MM.1S (cell line): ENCODE measurements at regions not wholly inside any gene's neighbourhood (a gene's known extent, or its start where the extent isn't known, plus 50 kb on each side); places are given as distances from the start of the nearest gene placed in this dataset.
A peak's percentile ranks its signal among the peaks of the same experiment; 100 is the strongest.

Experiments
- DNase-seq: peaks from one replicate; pipeline ENCODE4 v3.0.0-alpha.2; 2015
- H2AFZ ChIP-seq: fragments of 300-600 bp; sonication (generic); 2 replicates; pipeline ENCODE4 v1.6.0; 2016; ENCODE audit warnings: antibody characterized with exemption, low read length
- H3F3A ChIP-seq: fragments of 300-600 bp; sonication (generic); 2 replicates; pipeline ENCODE4 v1.6.1; 2016; ENCODE audit warnings: mild to moderate bottlenecking, antibody characterized with exemption, low read length, moderate library complexity, mixed read lengths; ENCODE audit not compliant: insufficient read depth
- H3K27ac ChIP-seq: fragments of 300-600 bp; sonication (generic); 2 replicates; pipeline ENCODE4 v1.5.1; 2016; ENCODE audit warnings: mild to moderate bottlenecking, low read length
- H3K27me3 ChIP-seq: fragments of 300-600 bp; sonication (generic); replicated peaks from 2 replicates; pipeline ENCODE4 v1.6.0; 2016; ENCODE audit warnings: low read length; ENCODE audit not compliant: insufficient read depth
- H3K36me3 ChIP-seq: fragments of 300-600 bp; sonication (generic); replicated peaks from 2 replicates; pipeline ENCODE4 v1.6.1; 2016; ENCODE audit warnings: mild to moderate bottlenecking, low read length, mixed read lengths; ENCODE audit not compliant: insufficient read depth
- H3K4me1 ChIP-seq: fragments of 300-600 bp; sonication (generic); 2 replicates; pipeline ENCODE4 v1.6.1; 2016; ENCODE audit warnings: low read length, mixed read lengths
- H3K4me2 ChIP-seq: fragments of 300-600 bp; sonication (generic); 2 replicates; pipeline ENCODE4 v1.6.0; 2016; ENCODE audit warnings: low read depth, low read length
- H3K4me3 ChIP-seq: fragments of 300-600 bp; sonication (generic); 2 replicates; pipeline ENCODE4 v1.5.1; 2016; ENCODE audit warnings: low read length, mixed read lengths
- H3K79me2 ChIP-seq: fragments of 300-600 bp; sonication (generic); 2 replicates; pipeline ENCODE4 v1.6.1; 2016; ENCODE audit warnings: mixed run types, low read length, mixed read lengths
- H3K9ac ChIP-seq: fragments of 300-600 bp; sonication (generic); 2 replicates; pipeline ENCODE4 v1.6.1; 2016; ENCODE audit warnings: low read length, mixed read lengths
- H3K9me2 ChIP-seq: fragments of 300-600 bp; sonication (generic); replicated peaks from 2 replicates; pipeline ENCODE4 v1.6.1; 2016; ENCODE audit warnings: mild to moderate bottlenecking, low read length, mixed read lengths; ENCODE audit not compliant: insufficient read depth
- H3K9me3 ChIP-seq: fragments of 300-600 bp; sonication (generic); replicated peaks from 2 replicates; pipeline ENCODE4 v1.6.1; 2016; ENCODE audit warnings: mild to moderate bottlenecking, low read length, mixed read lengths; ENCODE audit not compliant: insufficient read depth
- H4K20me1 ChIP-seq: fragments of 300-600 bp; sonication (generic); 2 replicates; pipeline ENCODE4 v1.6.1; 2016; ENCODE audit warnings: mild to moderate bottlenecking, low read length, moderate library complexity, mixed read lengths; ENCODE audit not compliant: insufficient read depth
- EZH2 ChIP-seq: fragments of 300-600 bp; sonication (generic); optimal IDR thresholded peaks from 2 replicates; pipeline ENCODE3; 2017; ENCODE audit warnings: low read depth, mild to moderate bottlenecking, antibody characterized with exemption, low read length, mixed read lengths
- EZH2phosphoT487 ChIP-seq: fragments of 300-600 bp; sonication (generic); IDR thresholded peaks from 2 replicates; pipeline ENCODE4 v1.6.1; 2018; ENCODE audit warnings: antibody characterized with exemption, low read length
- TF ChIP-seq, protein P1 (sequence below): fragments of 300-600 bp; sonication (generic); IDR thresholded peaks from 2 replicates; pipeline ENCODE4 v1.5.1; 2016; ENCODE audit warnings: antibody characterized with exemption, low read length, mixed read lengths

- H3K27ac ChIP-seq = no peak overlapping the region
- no peak for TF ChIP-seq EZH2
- TF ChIP-seq, protein P1, sequence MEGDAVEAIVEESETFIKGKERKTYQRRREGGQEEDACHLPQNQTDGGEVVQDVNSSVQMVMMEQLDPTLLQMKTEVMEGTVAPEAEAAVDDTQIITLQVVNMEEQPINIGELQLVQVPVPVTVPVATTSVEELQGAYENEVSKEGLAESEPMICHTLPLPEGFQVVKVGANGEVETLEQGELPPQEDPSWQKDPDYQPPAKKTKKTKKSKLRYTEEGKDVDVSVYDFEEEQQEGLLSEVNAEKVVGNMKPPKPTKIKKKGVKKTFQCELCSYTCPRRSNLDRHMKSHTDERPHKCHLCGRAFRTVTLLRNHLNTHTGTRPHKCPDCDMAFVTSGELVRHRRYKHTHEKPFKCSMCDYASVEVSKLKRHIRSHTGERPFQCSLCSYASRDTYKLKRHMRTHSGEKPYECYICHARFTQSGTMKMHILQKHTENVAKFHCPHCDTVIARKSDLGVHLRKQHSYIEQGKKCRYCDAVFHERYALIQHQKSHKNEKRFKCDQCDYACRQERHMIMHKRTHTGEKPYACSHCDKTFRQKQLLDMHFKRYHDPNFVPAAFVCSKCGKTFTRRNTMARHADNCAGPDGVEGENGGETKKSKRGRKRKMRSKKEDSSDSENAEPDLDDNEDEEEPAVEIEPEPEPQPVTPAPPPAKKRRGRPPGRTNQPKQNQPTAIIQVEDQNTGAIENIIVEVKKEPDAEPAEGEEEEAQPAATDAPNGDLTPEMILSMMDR = peak; percentile 62
- no peaks in the 10 kb centered on the region for H3K79me2 ChIP-seq
- H3K36me3 ChIP-seq = no peaks in the 10 kb centered on the region
- H3K4me1 ChIP-seq = peaks cover 6% of the 10 kb centered on the region; the same call in 1 of the 2 replicates
- no peak overlapping the region for H3K9ac ChIP-seq
- peaks cover 17% of the 10 kb centered on the region for H3F3A ChIP-seq
- DNase-seq = peak; percentile 25
- H3K9me3 ChIP-seq = no peaks in the 10 kb centered on the region
- H3K9me2 ChIP-seq = no peaks in the 10 kb centered on the region
- peak overlapping the region; percentile 53; the same call in 1 of the 2 replicates for H3K4me2 ChIP-seq
- no peaks in the 10 kb centered on the region for H3K27me3 ChIP-seq
- H3K4me3 ChIP-seq = no peak overlapping the region
- no peak overlapping the region for H2AFZ ChIP-seq
- no peaks in the 10 kb centered on the region for H4K20me1 ChIP-seq
Observed at GRCh38 chr4:71229477-71230270, 109.1 kb upstream of the SLC4A4 start.

- Histone ChIP-seq H4K20me1 (no peaks in the 10 kb centered on the region), H3K9me3 (no peaks in the 10 kb centered on the region), H3K4me2 (peak overlapping the region; percentile 53), H3K9me2 (no peaks in the 10 kb centered on the region), H3F3A (peaks cover 17% of the 10 kb centered on the region), H3K27ac (peak overlapping the region; percentile 49; the same call in 1 of the 2 replicates), H3K27me3 (no peaks in the 10 kb centered on the region), H3K36me3 (no peaks in the 10 kb centered on the region), H3K4me3 (peak overlapping the region; percentile 24; the same call in 1 of the 2 replicates), H2AFZ (peak overlapping the region; percentile 47), H3K9ac (no peak overlapping the region), H3K79me2 (no peaks in the 10 kb centered on the region), H3K4me1 (peaks cover 6% of the 10 kb centered on the region; the same call in 1 of the 2 replicates)
- TF ChIP-seq EZH2phosphoT487 = no peak
- no peak for TF ChIP-seq EZH2
- TF ChIP-seq, protein P1 = no peak
- DNase-seq = peak; percentile 34
Observed at GRCh38 chr4:71230271-71231128, 108.3 kb upstream of the SLC4A4 start.

GRCh38 chr4:71231129-71232055, 107.4 kb upstream of the SLC4A4 start:
- Histone ChIP-seq H3K27ac (peak overlapping the region; percentile 49; the same call in 1 of the 2 replicates), H3K27me3 (no peaks in the 10 kb centered on the region), H3K4me1 (peaks cover 6% of the 10 kb centered on the region; the same call in 1 of the 2 replicates), H4K20me1 (no peaks in the 10 kb centered on the region), H3K9ac (no peak overlapping the region), H3F3A (peaks cover 17% of the 10 kb centered on the region), H3K4me3 (no peak overlapping the region), H3K79me2 (no peaks in the 10 kb centered on the region), H2AFZ (peak overlapping the region; percentile 47), H3K4me2 (peak overlapping the region; percentile 53), H3K9me2 (no peaks in the 10 kb centered on the region), H3K9me3 (no peaks in the 10 kb centered on the region), H3K36me3 (no peaks in the 10 kb centered on the region)
- peak; percentile 74 for DNase-seq
- TF ChIP-seq EZH2phosphoT487 = no peak
- TF ChIP-seq, protein P1 = no peak
- no peak for TF ChIP-seq EZH2
